NCI-H748 (cell line): ENCODE measurements at regions not wholly inside any gene's neighbourhood (a gene's known extent, or its start where the extent isn't known, plus 50 kb on each side); places are given as distances from the start of the nearest gene placed in this dataset.

Source experiments
- DNase-seq: peaks from one replicate; lab custom pipeline; 2025; ENCODE audit not compliant: unreplicated experiment; lab: John Stamatoyannopoulos, UW

DNA sequence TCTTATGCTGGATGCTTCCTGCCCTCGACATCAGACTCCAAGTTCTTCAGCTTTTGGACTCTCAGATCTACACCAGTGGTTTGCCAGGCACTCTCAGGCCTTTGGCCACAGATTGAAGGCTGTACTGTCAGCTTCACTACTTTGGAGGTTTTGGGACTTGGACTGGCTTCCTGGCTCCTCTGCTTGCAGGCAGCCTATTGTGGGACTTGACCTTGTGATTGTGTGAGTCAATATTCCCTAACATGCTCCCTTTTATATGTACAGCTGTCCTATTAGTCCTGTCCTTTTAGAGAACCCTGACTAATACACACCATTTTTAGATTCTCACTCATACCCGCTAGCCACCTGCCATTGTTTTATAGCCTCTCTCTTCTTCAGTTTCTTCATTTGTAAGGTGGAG, 382.1 kb upstream of the TSHZ2 start:
- DNase-seq, result no peak

- DNase-seq, result no peak
These were observed 382.8 kb upstream of the TSHZ2 start for GRCh38 chr20:52589251-52589812.

DNA sequence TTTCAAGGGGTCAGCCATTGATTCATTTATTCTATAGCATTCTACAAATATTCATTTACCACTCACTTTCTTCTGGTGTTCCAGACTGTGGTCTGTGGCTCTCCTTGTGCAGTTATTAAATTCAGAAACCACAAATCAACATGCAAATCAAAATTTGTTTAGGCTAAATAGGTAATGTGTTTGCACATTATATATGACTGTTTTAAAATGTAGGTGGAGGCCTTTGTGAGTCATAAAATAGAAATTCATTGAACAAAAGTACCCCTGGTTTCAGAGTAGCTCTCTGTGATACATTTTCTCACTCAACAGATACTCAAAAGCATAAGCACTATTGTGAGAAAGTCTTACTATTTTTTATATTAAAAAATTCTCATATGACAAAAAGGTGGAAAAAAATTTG, 385.5 kb upstream of the TSHZ2 start:
- DNase-seq, result no peak

GRCh38 chr20:52585333-52585732, 386.8 kb upstream of the TSHZ2 start:
- no peak for DNase-seq

- DNase-seq, result no peak
These were observed 387.0 kb upstream of the ZFP64 start for GRCh38 chr20:52578559-52578958.

DNA sequence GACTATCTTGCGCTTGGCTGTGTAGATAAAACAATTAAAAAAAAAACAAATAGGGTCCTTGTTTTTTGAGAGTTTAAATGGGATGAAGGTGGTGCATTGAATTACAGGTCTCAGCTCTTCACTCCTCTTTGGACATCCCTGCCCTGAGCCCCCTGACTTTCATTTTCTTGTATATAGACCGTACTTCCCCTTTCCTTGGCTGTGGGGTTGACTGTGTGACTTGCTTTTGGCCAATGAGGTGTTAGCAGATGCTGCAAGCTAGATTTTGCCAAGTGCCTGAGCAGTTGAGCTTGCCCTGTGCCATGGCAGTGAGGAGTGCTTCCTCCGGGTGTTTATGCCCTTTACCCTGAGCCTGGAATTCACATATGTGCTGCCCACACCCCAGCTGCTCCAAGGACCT, 386.1 kb upstream of the ZFP64 start:
- DNase-seq, result no peak

- no peak for DNase-seq
These were observed 381.1 kb upstream of the ZFP64 start for GRCh38 chr20:52572687-52573086.

DNA sequence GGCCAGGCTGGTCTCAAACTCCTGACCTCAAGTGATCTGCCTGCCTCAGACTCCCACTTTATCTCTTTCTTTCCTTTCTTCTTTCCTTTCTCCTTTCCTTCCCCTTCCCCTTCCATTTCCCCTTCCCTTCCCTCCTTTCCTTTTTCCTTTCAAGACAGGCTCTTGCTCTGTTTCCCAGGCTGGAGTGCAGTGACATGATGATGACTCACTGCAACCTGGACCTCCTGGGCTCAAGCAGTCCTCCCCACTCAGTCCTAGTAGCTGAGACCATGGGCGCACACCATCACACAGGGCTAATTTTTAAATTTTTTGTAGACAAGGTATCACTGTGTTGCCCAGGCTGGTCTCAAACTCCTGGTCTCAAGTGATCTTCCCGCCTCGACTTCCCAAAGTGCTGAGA, 377.6 kb upstream of the ZFP64 start:
- no peak for DNase-seq

- DNase-seq, result no peak
These were observed 374.0 kb upstream of the ZFP64 start for GRCh38 chr20:52565614-52566013.

GRCh38 chr20:52564594-52564993, 373.0 kb upstream of the ZFP64 start:
- no peak for DNase-seq

DNA sequence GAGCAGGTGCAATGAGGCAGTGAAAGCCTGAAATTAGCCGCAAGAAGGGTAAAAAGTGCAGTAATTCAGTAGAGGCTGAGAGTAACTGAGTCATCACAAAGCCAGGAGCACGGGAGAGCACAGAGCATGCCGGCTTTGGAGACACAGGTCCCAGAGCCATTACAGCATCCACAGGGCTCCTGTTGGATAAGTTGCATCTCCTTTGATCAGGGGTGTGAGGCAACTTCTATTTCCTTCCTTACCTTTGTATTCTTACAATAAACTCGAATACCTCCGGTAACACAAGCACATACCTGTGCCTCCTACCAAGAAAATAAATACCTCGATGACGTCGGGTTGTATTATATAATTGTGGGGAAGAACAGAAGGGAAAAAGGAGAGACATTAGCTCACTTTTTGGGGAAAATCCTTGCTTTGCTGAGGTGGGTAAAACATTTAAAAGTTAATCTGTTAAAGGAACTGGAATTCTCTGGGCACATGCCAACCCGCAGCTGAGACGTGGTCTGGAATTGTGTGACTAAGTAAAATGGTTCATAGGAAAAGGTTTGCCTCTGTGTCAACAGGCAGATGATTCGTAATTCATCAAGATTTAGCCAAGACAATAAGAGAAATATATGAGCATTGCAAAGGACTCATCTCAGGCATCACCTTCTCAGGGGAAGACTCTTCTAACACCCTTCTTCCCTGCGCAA, 360.7 kb upstream of the ZFP64 start:
- no peak for DNase-seq

- no peak for DNase-seq
These were observed 350.6 kb upstream of the ZFP64 start for GRCh38 chr20:52542131-52542530.

GRCh38 chr20:52540509-52540908, 348.9 kb upstream of the ZFP64 start:
- no peak for DNase-seq

GRCh38 chr20:52539891-52540290, 348.3 kb upstream of the ZFP64 start:
- no peak for DNase-seq

DNA sequence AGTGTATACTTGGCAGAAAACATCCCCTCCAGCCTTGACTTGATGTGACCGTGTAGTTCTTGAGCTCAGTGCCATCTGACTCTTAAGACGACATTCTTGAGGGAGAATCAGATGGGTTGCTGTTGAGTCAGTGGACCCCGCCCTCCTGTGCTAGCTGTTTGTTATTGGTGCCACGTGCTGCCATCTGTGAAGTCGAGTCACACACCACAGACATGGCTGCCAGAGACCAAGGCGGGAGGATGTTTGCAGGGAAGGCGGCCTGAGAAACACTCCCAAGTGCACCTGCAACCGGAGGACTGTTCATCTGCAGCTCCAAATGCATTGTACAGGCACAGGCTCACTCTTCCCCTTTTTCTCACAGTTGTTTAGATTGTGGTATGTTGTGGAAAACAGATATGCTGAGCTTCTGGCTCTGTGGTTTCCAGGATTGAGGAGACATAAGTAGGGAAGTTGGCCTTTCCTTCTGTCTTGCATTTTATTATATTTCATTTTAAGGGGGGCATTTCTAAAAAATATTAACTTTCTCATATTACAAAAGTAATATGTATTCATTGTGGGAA, 345.3 kb upstream of the ZFP64 start:
- no peak for DNase-seq

DNA sequence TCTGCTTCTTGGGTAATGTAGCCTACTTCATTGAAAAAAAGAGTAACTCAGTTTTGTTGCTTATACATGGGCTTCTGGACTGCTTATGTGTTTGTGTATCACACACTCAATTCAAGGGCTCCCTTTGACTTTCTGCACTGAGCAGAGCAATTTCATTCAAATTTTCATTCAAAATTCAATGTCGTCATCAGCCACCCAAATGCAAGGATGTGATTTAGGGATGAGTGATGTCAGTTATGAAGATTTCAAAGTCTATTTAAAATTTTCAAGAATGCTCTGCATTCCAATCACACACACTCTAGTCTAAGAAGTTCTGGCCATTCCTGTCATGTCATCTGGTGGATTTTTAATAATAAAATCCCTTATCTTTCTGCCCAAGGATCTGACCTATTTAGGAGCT, 344.5 kb upstream of the ZFP64 start:
- DNase-seq, result no peak

- DNase-seq, result no peak
These were observed 343.0 kb upstream of the ZFP64 start for GRCh38 chr20:52534616-52535015.

DNA sequence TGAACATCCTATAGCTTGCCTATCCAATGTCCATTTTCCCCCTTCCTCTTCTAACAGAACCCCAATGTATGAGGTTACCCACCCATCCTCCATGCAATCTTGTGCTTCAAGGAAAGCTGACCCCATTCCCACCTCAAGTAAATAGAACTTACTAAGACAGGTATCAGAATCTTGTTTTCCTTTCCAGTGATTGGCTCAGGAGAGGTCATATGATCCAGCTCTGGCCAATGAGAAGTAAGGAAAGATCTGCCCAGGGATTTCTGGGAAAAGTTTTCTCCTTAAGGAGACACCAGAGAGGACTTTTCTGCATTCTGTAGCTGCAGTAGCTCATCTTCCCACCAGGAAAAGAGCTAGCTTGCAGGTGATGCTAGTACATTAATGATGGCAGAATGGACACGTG, 341.8 kb upstream of the ZFP64 start:
- no peak for DNase-seq

- no peak for DNase-seq
These were observed 341.1 kb upstream of the ZFP64 start for GRCh38 chr20:52532674-52533073.

GRCh38 chr20:52530571-52530970, 339.0 kb upstream of the ZFP64 start:
- DNase-seq, result no peak

GRCh38 chr20:52529826-52530225, 338.2 kb upstream of the ZFP64 start:
- no peak for DNase-seq

GRCh38 chr20:52524861-52525260, 333.3 kb upstream of the ZFP64 start:
- no peak for DNase-seq

DNA sequence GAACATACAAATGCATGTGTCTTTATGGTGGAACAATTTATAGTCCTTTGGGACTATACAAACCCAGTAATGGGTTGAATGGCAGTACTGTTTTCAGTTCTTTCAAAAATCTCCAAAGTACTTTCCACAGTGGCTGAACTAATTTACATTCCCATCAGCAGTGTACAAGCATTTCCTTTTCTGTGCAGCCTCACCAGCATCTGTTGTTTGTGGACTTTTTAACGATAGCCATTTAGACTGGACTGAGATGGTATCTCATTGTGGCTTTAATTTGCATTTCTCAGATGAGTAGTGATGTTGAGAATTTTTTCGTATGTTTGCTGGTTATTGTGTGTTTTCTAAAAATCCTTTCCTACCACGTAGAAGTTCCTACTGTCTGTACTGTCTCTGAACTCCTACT, 327.2 kb upstream of the ZFP64 start:
- DNase-seq, result no peak
